Ascending aorta (tissue), 2 donors: ENCODE measurements at regions not wholly inside any gene's neighbourhood (a gene's known extent, or its start where the extent isn't known, plus 50 kb on each side); places are given as distances from the start of the nearest gene placed in this dataset.

Source experiments
- DNase-seq, 2 donors: peaks; one replicate each; pipeline ENCODE4 v3.0.0-alpha.2; 2019; ENCODE audit warnings: low spot score in 2 of 2
- H3K27ac ChIP-seq, 2 donors: fragments of 200-600 bp; sonication (generic); one replicate each; pipeline ENCODE4 v1.5.1; 2016 to 2017; ENCODE audit warnings: mild to moderate bottlenecking in 1 of 2
- H3K27me3 ChIP-seq: fragments of 200-600 bp; sonication (generic); one replicate; pipeline ENCODE4 v1.5.1; 2017
- H3K36me3 ChIP-seq, 2 donors: fragments of 200-600 bp; sonication (generic); one replicate each; pipeline ENCODE4 v1.5.1; 2016
- H3K4me1 ChIP-seq, 2 donors: fragments of 200-600 bp; sonication (generic); one replicate each; pipeline ENCODE4 v1.5.1; 2016 to 2017; ENCODE audit warnings: mild to moderate bottlenecking in 1 of 2
- H3K4me3 ChIP-seq, 2 donors: fragments of 200-600 bp; sonication (generic); one replicate each; pipeline ENCODE4 v1.5.1; 2016 to 2017; ENCODE audit warnings: mild to moderate bottlenecking in 1 of 2
- H3K9me3 ChIP-seq, 2 donors: fragments of 200-600 bp; sonication (generic); one replicate each; pipeline ENCODE4 v1.5.1; 2016
- intact Hi-C: fragments of 100-400 bp; cut with DNase I; formaldehyde crosslinking; loops from one replicate; pipeline ENCODE4 v1.15.1; 2023
- TF ChIP-seq, protein P1 (sequence below), 3 experiments: fragments of 200-600 bp in 2 of 3; fragments of 450-650 bp in 1 of 3; sonication (generic) in 2 of 3; IDR thresholded peaks; one replicate each; pipeline ENCODE4 v1.5.1; 2016 to 2019; ENCODE audit warnings: antibody characterized with exemption in 3 of 3, mild to moderate bottlenecking in 1 of 3, moderate library complexity in 1 of 3

DNA sequence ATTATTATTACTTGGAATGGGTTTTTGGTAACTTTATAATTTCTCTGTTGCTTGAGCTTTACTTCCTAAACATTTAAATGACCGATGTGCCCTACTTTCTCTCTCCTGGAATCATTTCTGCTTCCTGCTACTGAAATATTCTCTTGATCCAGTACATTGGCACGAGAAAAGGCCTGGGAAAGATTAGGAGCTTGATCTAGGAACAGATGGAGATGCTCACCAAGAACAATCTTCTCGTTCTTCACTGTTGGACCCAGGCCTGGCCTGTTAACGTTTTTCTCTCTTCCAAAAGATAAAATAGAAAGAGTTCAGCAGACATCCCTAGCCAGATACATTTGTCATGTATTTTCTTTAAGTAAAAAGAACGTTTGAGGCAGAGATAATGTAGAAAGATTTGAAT lies 1356.8 kb upstream of the CRIM1 start:
- TF ChIP-seq, protein P1, sequence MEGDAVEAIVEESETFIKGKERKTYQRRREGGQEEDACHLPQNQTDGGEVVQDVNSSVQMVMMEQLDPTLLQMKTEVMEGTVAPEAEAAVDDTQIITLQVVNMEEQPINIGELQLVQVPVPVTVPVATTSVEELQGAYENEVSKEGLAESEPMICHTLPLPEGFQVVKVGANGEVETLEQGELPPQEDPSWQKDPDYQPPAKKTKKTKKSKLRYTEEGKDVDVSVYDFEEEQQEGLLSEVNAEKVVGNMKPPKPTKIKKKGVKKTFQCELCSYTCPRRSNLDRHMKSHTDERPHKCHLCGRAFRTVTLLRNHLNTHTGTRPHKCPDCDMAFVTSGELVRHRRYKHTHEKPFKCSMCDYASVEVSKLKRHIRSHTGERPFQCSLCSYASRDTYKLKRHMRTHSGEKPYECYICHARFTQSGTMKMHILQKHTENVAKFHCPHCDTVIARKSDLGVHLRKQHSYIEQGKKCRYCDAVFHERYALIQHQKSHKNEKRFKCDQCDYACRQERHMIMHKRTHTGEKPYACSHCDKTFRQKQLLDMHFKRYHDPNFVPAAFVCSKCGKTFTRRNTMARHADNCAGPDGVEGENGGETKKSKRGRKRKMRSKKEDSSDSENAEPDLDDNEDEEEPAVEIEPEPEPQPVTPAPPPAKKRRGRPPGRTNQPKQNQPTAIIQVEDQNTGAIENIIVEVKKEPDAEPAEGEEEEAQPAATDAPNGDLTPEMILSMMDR (IDR thresholded peaks at IDR 0.05), result no peak
- Histone ChIP-seq H3K4me1 (no peaks in the 10 kb centered on the region), H3K27me3 (no peaks in the 10 kb centered on the region), H3K36me3 (no peaks in the 10 kb centered on the region), H3K27ac (no peak overlapping the region), H3K9me3 (no peaks in the 10 kb centered on the region), H3K4me3 (no peak overlapping the region)
- intact Hi-C loops, result no loop called here
- DNase-seq, result no peak

DNA sequence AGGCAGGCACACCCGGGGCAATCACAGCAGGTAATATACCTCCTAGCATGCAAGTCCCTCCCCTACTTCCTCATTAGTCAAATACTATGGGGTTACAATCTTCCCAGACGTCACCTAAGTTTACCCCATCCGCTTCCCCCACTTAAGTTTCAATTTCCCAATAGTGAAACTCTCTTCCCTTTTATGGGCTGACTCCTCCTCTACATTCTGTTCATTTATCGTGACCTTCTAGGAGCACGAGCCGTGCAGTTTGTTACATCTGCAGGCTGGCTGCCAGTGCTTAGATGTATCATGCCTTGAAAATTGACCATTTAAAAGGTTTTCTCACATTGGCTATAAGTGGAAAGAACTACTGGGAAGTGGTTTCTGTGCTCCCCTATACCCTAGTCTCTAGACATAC lies 1357.8 kb upstream of the CRIM1 start:
- H3K27ac ChIP-seq, result no peak overlapping the region
- TF ChIP-seq, protein P1 (IDR thresholded peaks at IDR 0.05), result no peak
- intact Hi-C loops, result no loop called here

DNA sequence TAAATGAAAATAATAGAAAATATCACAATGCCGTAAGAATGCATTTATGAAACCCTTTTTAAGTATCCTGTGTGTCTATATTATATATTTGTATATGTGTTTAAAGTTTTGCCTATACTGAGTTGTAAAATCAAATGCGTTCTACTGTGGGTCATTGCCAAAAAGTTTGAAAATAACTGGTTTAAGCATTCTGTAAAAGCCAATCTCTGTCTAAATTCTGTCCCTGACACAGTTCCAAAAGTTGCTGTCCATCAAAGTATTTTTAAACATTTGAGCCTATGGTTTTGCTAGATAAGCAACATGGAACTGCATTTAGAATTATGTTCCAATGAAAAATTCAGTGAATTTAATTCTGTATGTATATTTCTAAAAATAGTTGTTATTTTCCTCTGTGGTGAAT lies 1360.4 kb upstream of the CRIM1 start:
- Histone ChIP-seq H3K4me1 (no peaks in the 10 kb centered on the region), H3K27me3 (no peaks in the 10 kb centered on the region), H3K27ac (no peak overlapping the region), H3K9me3 (no peaks in the 10 kb centered on the region), H3K4me3 (no peak overlapping the region), H3K36me3 (no peaks in the 10 kb centered on the region)
- intact Hi-C loops, result no loop called here
- TF ChIP-seq, protein P1 (IDR thresholded peaks at IDR 0.05), result no peak
- no peak for DNase-seq

More for the DNA sequence above, 1357.8 kb upstream of the CRIM1 start:
- Histone ChIP-seq H3K4me1 (no peaks in the 10 kb centered on the region), H3K27me3 (no peaks in the 10 kb centered on the region), H3K4me3 (no peak overlapping the region), H3K36me3 (no peaks in the 10 kb centered on the region), H3K9me3 (no peaks in the 10 kb centered on the region)
- no peak for DNase-seq

- Histone ChIP-seq H3K36me3 (no peaks in the 10 kb centered on the region), H3K27ac (no peak overlapping the region), H3K9me3 (no peaks in the 10 kb centered on the region), H3K4me3 (no peak overlapping the region), H3K4me1 (no peaks in the 10 kb centered on the region), H3K27me3 (no peaks in the 10 kb centered on the region)
- TF ChIP-seq, protein P1 (IDR thresholded peaks at IDR 0.05), result no peak
- intact Hi-C loops, result no loop called here
- DNase-seq, result no peak
Observed at GRCh38 chr2:34991508-34992274, 1363.9 kb upstream of the CRIM1 start.

DNA sequence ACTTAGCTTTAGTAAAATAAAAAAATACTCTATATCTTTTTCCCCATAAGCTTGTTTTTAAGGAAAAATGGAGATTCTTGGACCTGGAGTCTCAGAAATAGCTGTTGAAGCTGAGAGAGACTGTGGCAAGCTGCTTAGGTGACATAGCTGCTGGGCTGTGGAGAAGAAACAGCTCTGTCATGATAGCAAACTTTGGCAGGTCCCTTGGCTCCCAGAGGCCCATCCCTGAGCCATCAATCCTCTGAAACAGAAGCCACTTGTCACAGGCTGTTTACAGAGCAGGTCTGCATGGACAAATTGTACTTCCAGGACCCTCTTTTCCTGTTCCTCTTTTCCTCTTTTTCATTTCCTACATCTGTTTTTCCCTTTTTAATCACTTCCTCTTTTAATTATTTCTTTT lies 1370.1 kb upstream of the CRIM1 start:
- Histone ChIP-seq H3K36me3 (no peaks in the 10 kb centered on the region), H3K27me3 (no peaks in the 10 kb centered on the region), H3K9me3 (no peaks in the 10 kb centered on the region), H3K4me3 (no peak overlapping the region), H3K4me1 (no peaks in the 10 kb centered on the region), H3K27ac (no peak overlapping the region)
- intact Hi-C loops, result no loop called here
- TF ChIP-seq, protein P1 (IDR thresholded peaks at IDR 0.05), result no peak
- no peak for DNase-seq
